BJ (cell line): ENCODE measurements at regions not wholly inside any gene's neighbourhood (a gene's known extent, or its start where the extent isn't known, plus 50 kb on each side); places are given as distances from the start of the nearest gene placed in this dataset.

Source experiments
- CTCF ChIA-PET: fragments of 350-600 bp; formaldehyde crosslinking; extraction: SDS; loops from one replicate; lab custom pipeline; 2021; ENCODE audit warnings: antibody characterized with exemption, inconsistent platforms; lab: Yijun Ruan, JAX
- POLR2A ChIA-PET: fragments of 300-600 bp; sonication (Branson Sonifier 250); formaldehyde crosslinking; extraction: SDS; loops from one replicate; lab custom pipeline; 2021; ENCODE audit warnings: antibody characterized with exemption; lab: Charles Lee
- DNase-seq: peaks from one replicate; pipeline ENCODE4 v3.0.0-alpha.2; 2011; ENCODE audit warnings: low read depth
- H3K27me3 ChIP-seq: 2 replicates; pipeline ENCODE4 v1.6.0; 2011; ENCODE audit warnings: low read length; ENCODE audit not compliant: control insufficient read depth, insufficient read depth
- H3K36me3 ChIP-seq: 2 replicates; pipeline ENCODE4 v1.5.1; 2011; ENCODE audit warnings: low read length; ENCODE audit not compliant: control insufficient read depth, insufficient read depth
- H3K4me3 ChIP-seq: 2 replicates; pipeline ENCODE4 v1.5.1; 2011; ENCODE audit warnings: low read depth, mild to moderate bottlenecking, control low read depth, low read length
- CTCF ChIP-seq: IDR thresholded peaks from 2 replicates; pipeline ENCODE4 v1.5.1; 2011; ENCODE audit warnings: low read depth, mild to moderate bottlenecking, control low read depth, inconsistent platforms, low read length, moderate library complexity; ENCODE audit not compliant: insufficient read depth

GRCh38 chr2:156157670-156158069, 174.9 kb downstream of the NR4A2 start:
- H3K4me3 ChIP-seq = no peak overlapping the region
- ChIA-PET CTCF (no interaction called here), POLR2A (no interaction called here)
- no peaks in the 10 kb centered on the region for H3K36me3 ChIP-seq
- H3K27me3 ChIP-seq = no peaks in the 10 kb centered on the region
- no peak for DNase-seq
- TF ChIP-seq CTCF = no peak

GRCh38 chr2:156156580-156156979, 175.9 kb downstream of the NR4A2 start:
- peak; percentile 8; the same call in 1 of the 2 replicates for TF ChIP-seq CTCF
- DNase-seq = no peak

GRCh38 chr2:156155319-156155718, 177.2 kb downstream of the NR4A2 start:
- no peak for DNase-seq
- TF ChIP-seq CTCF = no peak
- H3K4me3 ChIP-seq = no peak overlapping the region
- H3K36me3 ChIP-seq = no peaks in the 10 kb centered on the region
- H3K27me3 ChIP-seq = no peaks in the 10 kb centered on the region
- CTCF ChIA-PET = no interaction called here
- POLR2A ChIA-PET = no interaction called here

More at GRCh38 chr2:156156580-156156979, 175.9 kb downstream of the NR4A2 start:
- Histone ChIP-seq H3K4me3 (no peak overlapping the region), H3K36me3 (no peaks in the 10 kb centered on the region), H3K27me3 (no peaks in the 10 kb centered on the region)
- CTCF ChIA-PET = no interaction called here
- POLR2A ChIA-PET = no interaction called here

- TF ChIP-seq CTCF = no peak
- DNase-seq = no peak
- Histone ChIP-seq H3K4me3 (no peak overlapping the region), H3K27me3 (no peaks in the 10 kb centered on the region), H3K36me3 (no peaks in the 10 kb centered on the region)
- ChIA-PET POLR2A (no interaction called here), CTCF (no interaction called here)
These were observed 181.2 kb downstream of the NR4A2 start for GRCh38 chr2:156151351-156151750.

GRCh38 chr2:156147594-156148330, 184.8 kb downstream of the NR4A2 start:
- Histone ChIP-seq H3K27me3 (no peaks in the 10 kb centered on the region), H3K36me3 (no peaks in the 10 kb centered on the region), H3K4me3 (no peak overlapping the region)
- CTCF ChIA-PET = interaction anchor here (1.9 kb wide), 1 partner anchor 11 kb away, joined by 5 read pairs; no protein-coding TSS in a partner anchor
- no peak for TF ChIP-seq CTCF
- no peak for DNase-seq
- POLR2A ChIA-PET = no interaction called here
